ENCODE measurements at regions not wholly inside any gene's neighbourhood (a gene's known extent, or its start where the extent isn't known, plus 50 kb on each side); places are given as distances from the start of the nearest gene placed in this dataset.

DNA sequence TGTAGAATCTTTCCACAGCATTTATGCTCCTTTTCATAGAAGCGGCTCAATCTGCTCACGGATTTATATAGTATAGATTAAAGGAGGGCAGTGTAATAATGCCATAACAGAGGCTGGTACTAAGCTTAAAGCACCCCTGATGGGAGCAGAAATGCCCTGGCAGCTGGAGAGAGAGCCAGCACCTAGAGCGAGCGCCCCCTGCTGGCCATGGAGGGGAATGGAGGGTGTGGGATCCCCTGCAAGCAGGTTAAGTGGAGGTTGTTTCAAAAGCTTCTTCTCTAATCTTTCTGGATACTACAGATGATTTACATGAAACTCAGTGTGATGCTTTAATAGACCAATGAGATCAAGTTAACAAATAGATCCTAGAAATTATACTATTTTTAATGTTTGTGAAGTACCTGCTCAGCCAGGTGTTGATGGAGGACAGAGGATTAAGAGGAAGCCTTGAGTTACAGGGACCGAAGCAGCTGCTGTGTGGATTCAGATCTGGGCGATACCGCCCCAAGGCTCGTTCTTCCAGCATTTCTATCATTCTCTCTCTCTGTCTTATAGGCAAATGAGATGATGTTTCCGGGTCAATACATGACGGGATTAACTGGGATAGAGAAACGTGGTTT, 1519.3 kb upstream of the TMEM132C start:
- peak; percentile 73 for DNase-seq (ENCODE audit: insufficient read length, low spot score, missing footprints)
- H3K4me2 ChIP-seq (ENCODE audit: insufficient read depth, low read length), result no peak overlapping the region
- no peaks in the 10 kb centered on the region for H3K4me1 ChIP-seq (ENCODE audit: insufficient read depth, low read length)
- no peak overlapping the region for H3K27ac ChIP-seq (ENCODE audit: low read depth, low read length)
- no peak overlapping the region for H2AFZ ChIP-seq (ENCODE audit: low read length)
- H3K79me2 ChIP-seq (ENCODE audit: insufficient read depth, low read length), result no peaks in the 10 kb centered on the region
- H4K20me1 ChIP-seq (ENCODE audit: insufficient read depth, low read length), result no peaks in the 10 kb centered on the region
- no peak overlapping the region for H3K4me3 ChIP-seq (ENCODE audit: insufficient read depth, low read length)
- no peaks in the 10 kb centered on the region for H3K9me3 ChIP-seq (ENCODE audit: low read depth, low read length)
- peak; percentile 95 for TF ChIP-seq CTCF (IDR thresholded peaks at IDR 0.05; ENCODE audit: extremely low read depth, low read depth, low read length)
- no peaks in the 10 kb centered on the region for H3K27me3 ChIP-seq (ENCODE audit: insufficient read depth, low read length)
- no peaks in the 10 kb centered on the region for H3K36me3 ChIP-seq (ENCODE audit: insufficient read depth, low read length)

- no peaks in the 10 kb centered on the region for H3K79me2 ChIP-seq (ENCODE audit: insufficient read depth, low read length)
- peak overlapping the region; percentile 14 for H3K4me2 ChIP-seq (ENCODE audit: insufficient read depth, low read length)
- no peaks in the 10 kb centered on the region for H3K27me3 ChIP-seq (ENCODE audit: insufficient read depth, low read length)
- no peak overlapping the region for H3K27ac ChIP-seq (ENCODE audit: low read depth, low read length)
- no peaks in the 10 kb centered on the region for H3K4me1 ChIP-seq (ENCODE audit: insufficient read depth, low read length)
- no peaks in the 10 kb centered on the region for H4K20me1 ChIP-seq (ENCODE audit: insufficient read depth, low read length)
- H3K36me3 ChIP-seq (ENCODE audit: insufficient read depth, low read length), result no peaks in the 10 kb centered on the region
- no peaks in the 10 kb centered on the region for H3K9me3 ChIP-seq (ENCODE audit: low read depth, low read length)
- DNase-seq (ENCODE audit: insufficient read length, low spot score, missing footprints), result no peak
- no peak overlapping the region for H2AFZ ChIP-seq (ENCODE audit: low read length)
- H3K4me3 ChIP-seq (ENCODE audit: insufficient read depth, low read length), result no peak overlapping the region
- TF ChIP-seq CTCF (IDR thresholded peaks at IDR 0.05; ENCODE audit: extremely low read depth, low read depth, low read length), result no peak
These were observed 1514.9 kb upstream of the TMEM132C start for GRCh38 chr12:126752021-126752420.

DNA sequence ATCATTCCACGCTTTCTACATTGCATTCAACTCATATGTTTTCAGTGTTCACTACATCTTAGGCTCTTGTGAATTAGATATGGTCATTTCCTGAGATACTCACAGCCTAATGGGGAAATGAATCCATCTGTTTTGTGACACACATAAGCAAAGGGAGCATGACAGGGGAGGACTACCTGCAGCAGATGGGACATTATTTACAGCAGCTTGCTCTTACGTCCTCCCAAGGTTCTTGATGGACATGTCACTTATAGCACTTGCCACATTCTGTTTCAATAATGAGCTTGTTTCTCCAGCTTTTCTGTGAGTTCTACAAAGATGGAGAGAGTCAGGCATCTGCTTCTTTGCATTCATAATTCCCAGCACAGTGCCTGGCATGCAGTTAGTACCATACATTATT, 1509.6 kb upstream of the TMEM132C start:
- Histone ChIP-seq H3K4me3 (ENCODE audit: insufficient read depth, low read length) (no peak overlapping the region), H3K4me2 (ENCODE audit: insufficient read depth, low read length) (no peak overlapping the region), H3K79me2 (ENCODE audit: insufficient read depth, low read length) (no peaks in the 10 kb centered on the region), H3K27ac (ENCODE audit: low read depth, low read length) (no peak overlapping the region), H3K36me3 (ENCODE audit: insufficient read depth, low read length) (no peaks in the 10 kb centered on the region), H2AFZ (ENCODE audit: low read length) (no peak overlapping the region), H4K20me1 (ENCODE audit: insufficient read depth, low read length) (no peaks in the 10 kb centered on the region), H3K9me3 (ENCODE audit: low read depth, low read length) (no peaks in the 10 kb centered on the region), H3K27me3 (ENCODE audit: insufficient read depth, low read length) (no peaks in the 10 kb centered on the region), H3K4me1 (ENCODE audit: insufficient read depth, low read length) (no peaks in the 10 kb centered on the region)
- no peak for TF ChIP-seq CTCF (IDR thresholded peaks at IDR 0.05; ENCODE audit: extremely low read depth, low read depth, low read length)
- DNase-seq (ENCODE audit: insufficient read length, low spot score, missing footprints), result no peak

GRCh38 chr12:126760092-126760491, 1506.9 kb upstream of the TMEM132C start:
- H3K4me2 ChIP-seq (ENCODE audit: insufficient read depth, low read length), result no peak overlapping the region
- no peak for DNase-seq (ENCODE audit: insufficient read length, low spot score, missing footprints)
- no peaks in the 10 kb centered on the region for H3K27me3 ChIP-seq (ENCODE audit: insufficient read depth, low read length)
- no peaks in the 10 kb centered on the region for H3K79me2 ChIP-seq (ENCODE audit: insufficient read depth, low read length)
- no peaks in the 10 kb centered on the region for H3K4me1 ChIP-seq (ENCODE audit: insufficient read depth, low read length)
- H3K4me3 ChIP-seq (ENCODE audit: insufficient read depth, low read length), result no peak overlapping the region
- TF ChIP-seq CTCF (IDR thresholded peaks at IDR 0.05; ENCODE audit: extremely low read depth, low read depth, low read length), result no peak
- H3K36me3 ChIP-seq (ENCODE audit: insufficient read depth, low read length), result no peaks in the 10 kb centered on the region
- no peaks in the 10 kb centered on the region for H4K20me1 ChIP-seq (ENCODE audit: insufficient read depth, low read length)
- no peaks in the 10 kb centered on the region for H3K9me3 ChIP-seq (ENCODE audit: low read depth, low read length)
- H2AFZ ChIP-seq (ENCODE audit: low read length), result no peak overlapping the region
- H3K27ac ChIP-seq (ENCODE audit: low read depth, low read length), result no peak overlapping the region
